ENCODE measurements at regions not wholly inside any gene's neighbourhood (a gene's known extent, or its start where the extent isn't known, plus 50 kb on each side); places are given as distances from the start of the nearest gene placed in this dataset.

DNA sequence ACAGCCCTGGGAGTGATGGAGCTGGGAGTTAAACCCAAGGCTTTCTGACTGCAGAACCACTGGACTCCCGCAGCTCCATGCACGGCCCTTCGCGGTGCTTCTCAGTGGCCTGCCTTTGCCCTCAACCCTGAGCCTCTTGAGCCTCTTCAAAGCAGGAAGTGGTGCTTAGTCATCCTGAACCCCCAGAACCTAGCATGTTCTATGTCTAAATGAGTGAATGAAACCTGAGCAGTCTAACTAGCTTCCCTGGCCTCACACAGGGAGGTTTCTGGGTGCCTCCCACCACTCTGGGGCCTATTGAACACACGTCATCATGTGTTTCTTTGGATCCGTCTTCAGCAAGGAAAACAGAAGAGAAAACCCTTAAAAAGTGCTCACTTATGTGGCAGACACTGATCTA, 117.9 kb upstream of the SFSWAP start:
- DNase-seq: no peak
- H3K27me3 ChIP-seq: peaks cover 0 to 20% (median 0%) of the 10 kb centered on the region in 4 donors
- H3K4me1 ChIP-seq: no peaks in the 10 kb centered on the region
- no peak overlapping the region for H3K27ac ChIP-seq
- TF ChIP-seq, protein P1, sequence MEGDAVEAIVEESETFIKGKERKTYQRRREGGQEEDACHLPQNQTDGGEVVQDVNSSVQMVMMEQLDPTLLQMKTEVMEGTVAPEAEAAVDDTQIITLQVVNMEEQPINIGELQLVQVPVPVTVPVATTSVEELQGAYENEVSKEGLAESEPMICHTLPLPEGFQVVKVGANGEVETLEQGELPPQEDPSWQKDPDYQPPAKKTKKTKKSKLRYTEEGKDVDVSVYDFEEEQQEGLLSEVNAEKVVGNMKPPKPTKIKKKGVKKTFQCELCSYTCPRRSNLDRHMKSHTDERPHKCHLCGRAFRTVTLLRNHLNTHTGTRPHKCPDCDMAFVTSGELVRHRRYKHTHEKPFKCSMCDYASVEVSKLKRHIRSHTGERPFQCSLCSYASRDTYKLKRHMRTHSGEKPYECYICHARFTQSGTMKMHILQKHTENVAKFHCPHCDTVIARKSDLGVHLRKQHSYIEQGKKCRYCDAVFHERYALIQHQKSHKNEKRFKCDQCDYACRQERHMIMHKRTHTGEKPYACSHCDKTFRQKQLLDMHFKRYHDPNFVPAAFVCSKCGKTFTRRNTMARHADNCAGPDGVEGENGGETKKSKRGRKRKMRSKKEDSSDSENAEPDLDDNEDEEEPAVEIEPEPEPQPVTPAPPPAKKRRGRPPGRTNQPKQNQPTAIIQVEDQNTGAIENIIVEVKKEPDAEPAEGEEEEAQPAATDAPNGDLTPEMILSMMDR (IDR thresholded peaks at IDR 0.05): no peak
- no peak for TF ChIP-seq POLR2A (IDR thresholded peaks at IDR 0.05)
- 62 to 72% methylated on average over 5 to 6 of the region's 6 CpGs for WGBS, 2 donors
- intact Hi-C loops (cut with DNase I): no loop called here
- H3K4me3 ChIP-seq: no peak overlapping the region
- no peaks in the 10 kb centered on the region for H3K36me3 ChIP-seq
- H3K9me3 ChIP-seq: no peaks in the 10 kb centered on the region

GRCh38 chr12:131593406-131593805, 117.5 kb upstream of the SFSWAP start:
- H3K9me3 ChIP-seq: no peaks in the 10 kb centered on the region
- TF ChIP-seq POLR2A (IDR thresholded peaks at IDR 0.05): no peak
- TF ChIP-seq, protein P1 (IDR thresholded peaks at IDR 0.05): no peak
- H3K36me3 ChIP-seq: no peaks in the 10 kb centered on the region
- H3K4me3 ChIP-seq: no peak overlapping the region
- 63 to 95% methylated on average over 2 to 3 of the region's 3 CpGs for WGBS, 2 donors
- H3K4me1 ChIP-seq: no peaks in the 10 kb centered on the region
- DNase-seq: no peak
- H3K27me3 ChIP-seq: peaks cover 0 to 23% (median 0%) of the 10 kb centered on the region in 4 donors
- no peak overlapping the region for H3K27ac ChIP-seq
- intact Hi-C loops (cut with DNase I): no loop called here

GRCh38 chr12:131596115-131596514, 114.8 kb upstream of the SFSWAP start:
- DNase-seq: no peak
- H3K4me3 ChIP-seq: no peak overlapping the region
- peaks cover 0 to 20% (median 0%) of the 10 kb centered on the region in 4 donors for H3K27me3 ChIP-seq
- H3K27ac ChIP-seq: no peak overlapping the region
- TF ChIP-seq, protein P1 (IDR thresholded peaks at IDR 0.05): no peak
- no peak for TF ChIP-seq POLR2A (IDR thresholded peaks at IDR 0.05)
- intact Hi-C loops (cut with DNase I): no loop called here
- H3K9me3 ChIP-seq: no peaks in the 10 kb centered on the region
- WGBS, 2 donors: 95% methylated on average over 5 of the region's 5 CpGs
- H3K36me3 ChIP-seq: no peaks in the 10 kb centered on the region
- no peaks in the 10 kb centered on the region for H3K4me1 ChIP-seq

DNA sequence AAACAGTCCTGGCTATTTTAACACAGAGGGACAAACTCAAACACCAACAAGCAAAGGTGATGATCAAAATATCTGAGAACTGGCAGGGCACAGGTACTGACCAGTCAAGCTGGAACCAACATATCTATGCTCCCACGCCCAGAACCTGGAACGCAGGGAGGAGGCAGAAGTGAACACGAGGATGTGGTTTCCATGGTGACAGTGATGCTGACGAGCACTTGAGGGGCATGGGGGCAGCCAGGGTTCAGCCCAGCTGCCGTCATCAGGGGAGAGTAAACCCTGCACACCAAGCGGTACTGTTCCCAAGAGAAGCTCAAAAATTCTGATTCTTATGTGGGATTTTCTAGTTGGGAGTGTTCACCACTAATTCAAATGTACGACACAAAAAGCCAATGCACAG, 113.6 kb upstream of the SFSWAP start:
- no peak overlapping the region for H3K4me3 ChIP-seq
- H3K27ac ChIP-seq: no peak overlapping the region
- no peak for DNase-seq
- H3K9me3 ChIP-seq: no peaks in the 10 kb centered on the region
- intact Hi-C loops (cut with DNase I): no loop called here
- no peaks in the 10 kb centered on the region for H3K4me1 ChIP-seq
- H3K36me3 ChIP-seq: no peaks in the 10 kb centered on the region
- WGBS, 2 donors: 58 to 67% methylated on average over 6 to 7 of the region's 7 CpGs
- no peak for TF ChIP-seq POLR2A (IDR thresholded peaks at IDR 0.05)
- TF ChIP-seq, protein P1 (IDR thresholded peaks at IDR 0.05): no peak
- H3K27me3 ChIP-seq: peaks cover 0 to 13% (median 0%) of the 10 kb centered on the region in 4 donors

- 60 to 70% methylated on average over 5 of the region's 5 CpGs for WGBS, 2 donors
- Histone ChIP-seq H3K36me3 (no peaks in the 10 kb centered on the region), H3K27me3 (peaks cover 0 to 20% (median 0%) of the 10 kb centered on the region in 4 donors), H3K27ac (no peak overlapping the region), H3K4me1 (no peaks in the 10 kb centered on the region), H3K4me3 (no peak overlapping the region), H3K9me3 (no peaks in the 10 kb centered on the region)
- no peak for DNase-seq
- TF ChIP-seq, protein P1 (IDR thresholded peaks at IDR 0.05): no peak
- TF ChIP-seq POLR2A (IDR thresholded peaks at IDR 0.05): no peak
- intact Hi-C loops (cut with DNase I): no loop called here
These were observed 112.2 kb upstream of the SFSWAP start for GRCh38 chr12:131598717-131599116.

All from esophagus squamous epithelium (tissue), 5 donors.